ENCODE measurements at regions not wholly inside any gene's neighbourhood (a gene's known extent, or its start where the extent isn't known, plus 50 kb on each side); places are given as distances from the start of the nearest gene placed in this dataset.
A peak's percentile ranks its signal among the peaks of the same experiment; 100 is the strongest.
"Not testable (repeated sequence)": the region's sequence is repeated elsewhere in the genome, so short reads cannot be mapped to it uniquely, and the experiment has no call there.

DNA sequence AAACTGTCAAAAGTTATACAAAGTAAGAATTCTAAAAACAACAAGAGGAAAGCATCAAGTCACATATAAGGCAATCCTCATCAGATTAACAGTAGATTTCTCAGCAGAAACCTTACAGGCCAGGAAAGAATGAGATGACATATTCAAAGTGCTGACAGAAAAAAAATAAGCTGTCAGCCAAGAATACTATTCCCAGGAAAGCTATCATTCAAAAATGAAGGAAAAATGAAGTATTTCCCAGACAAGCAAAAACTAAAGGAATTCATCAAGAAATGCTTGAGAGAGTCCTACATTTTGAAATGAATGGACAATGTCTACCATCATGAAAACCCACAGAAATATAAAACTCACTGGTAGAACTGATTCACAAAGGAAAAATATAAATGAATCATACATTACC is 268.9 kb upstream of the OSR1 start:
- Mint-ChIP-seq H3K9me3 (ENCODE audit: unreplicated experiment) (no peaks in the 10 kb centered on the region), H3K27ac (ENCODE audit: low read depth, unreplicated experiment) (no peak overlapping the region), H3K4me1 (ENCODE audit: insufficient read depth, unreplicated experiment) (peaks cover 5% of the 10 kb centered on the region), H3K4me3 (ENCODE audit: unreplicated experiment) (no peak overlapping the region), H3K27me3 (ENCODE audit: insufficient read depth, unreplicated experiment) (no peaks in the 10 kb centered on the region), H3K36me3 (ENCODE audit: insufficient read depth, unreplicated experiment) (no peaks in the 10 kb centered on the region)
- CTCF ChIA-PET = no interaction called here
- POLR2A ChIA-PET = interaction anchor here (0.6 kb wide), 1 partner anchor 1078 kb away, joined by 3 read pairs; no protein-coding TSS in a partner anchor
- intact Hi-C loops (cut with micrococcal nuclease) = no loop called here
- no TSS peak for BruUV-seq (replicated peaks)
- no peak for TF ChIP-seq CTCF (IDR thresholded peaks at IDR 0.05; ENCODE audit: unreplicated experiment)
- DNase-seq (ENCODE audit: unreplicated experiment) = no peak

DNA sequence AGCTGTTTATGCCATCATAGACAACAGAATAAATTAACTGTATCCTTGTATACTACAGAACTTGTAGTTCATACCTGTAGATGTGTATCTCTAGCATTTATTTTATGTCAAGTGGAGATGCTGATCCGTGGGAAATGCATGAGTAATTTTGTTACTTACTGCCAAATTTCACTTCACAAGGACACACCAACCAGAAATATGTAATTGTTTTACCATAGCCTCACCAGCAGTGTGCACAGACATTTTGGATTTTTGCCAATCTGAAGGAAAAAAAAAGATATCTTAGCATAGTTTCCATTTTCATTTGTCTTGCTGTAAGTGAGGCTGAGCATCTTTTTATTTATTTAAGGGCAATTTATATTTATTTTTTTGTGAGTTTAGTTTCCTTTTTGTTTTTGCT is 265.1 kb upstream of the OSR1 start:
- CTCF ChIA-PET = interaction anchor here (1.1 kb wide), 1 partner anchor 263 kb away, joined by 3 read pairs; no protein-coding TSS in a partner anchor
- POLR2A ChIA-PET = interaction anchor here (0.9 to 2.0 kb wide), 3 partner anchors 26 to 84 kb away, joined by 3 to 6 read pairs (median 4); no protein-coding TSS in a partner anchor
- H3K9me3 Mint-ChIP-seq (ENCODE audit: unreplicated experiment) = no peaks in the 10 kb centered on the region

DNA sequence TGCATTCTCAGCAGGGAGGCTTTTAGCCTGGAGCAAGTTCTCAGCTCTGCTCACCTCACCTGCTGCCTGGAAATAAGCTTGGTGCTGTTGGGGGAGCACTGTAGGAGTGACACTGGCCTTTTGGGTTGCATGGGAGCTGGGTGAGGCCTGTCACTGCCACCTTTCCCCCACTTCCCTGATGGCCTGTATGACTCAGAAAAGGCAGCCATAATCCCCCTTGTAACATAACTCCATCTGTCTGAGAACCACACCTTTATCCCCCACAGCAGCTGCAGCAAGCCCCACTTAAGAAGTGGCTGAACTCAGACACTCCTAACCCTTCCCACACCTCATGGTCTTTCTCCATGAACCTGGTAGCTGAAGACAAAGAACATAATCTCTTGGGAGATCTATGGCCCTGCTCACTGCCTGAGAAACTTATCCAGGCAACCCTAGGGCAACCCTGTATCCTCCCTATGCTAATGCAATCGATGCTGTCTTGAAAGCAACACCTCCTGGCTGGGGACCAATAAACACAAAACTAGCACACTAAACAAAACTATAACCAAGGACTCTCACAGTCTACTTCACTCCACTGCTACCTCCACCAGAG is 258.9 kb upstream of the OSR1 start:
- ChIA-PET POLR2A (no interaction called here), CTCF (no interaction called here)
- peak; percentile 35 for DNase-seq (ENCODE audit: unreplicated experiment)
- Mint-ChIP-seq H3K36me3 (ENCODE audit: insufficient read depth, unreplicated experiment) (no peaks in the 10 kb centered on the region), H3K4me1 (ENCODE audit: insufficient read depth, unreplicated experiment) (peaks cover 8% of the 10 kb centered on the region), H3K27me3 (ENCODE audit: insufficient read depth, unreplicated experiment) (no peaks in the 10 kb centered on the region), H3K27ac (ENCODE audit: low read depth, unreplicated experiment) (no peak overlapping the region), H3K4me3 (ENCODE audit: unreplicated experiment) (no peak overlapping the region), H3K9me3 (ENCODE audit: unreplicated experiment) (peaks cover 13% of the 10 kb centered on the region)
- no TSS peak for BruUV-seq (replicated peaks)
- intact Hi-C loops (cut with micrococcal nuclease) = no loop called here
- no peak for TF ChIP-seq CTCF (IDR thresholded peaks at IDR 0.05; ENCODE audit: unreplicated experiment)

More for the DNA sequence above, 265.1 kb upstream of the OSR1 start:
- Mint-ChIP-seq H3K4me3 (ENCODE audit: unreplicated experiment) (no peak overlapping the region), H3K36me3 (ENCODE audit: insufficient read depth, unreplicated experiment) (no peaks in the 10 kb centered on the region), H3K27me3 (ENCODE audit: insufficient read depth, unreplicated experiment) (no peaks in the 10 kb centered on the region), H3K4me1 (ENCODE audit: insufficient read depth, unreplicated experiment) (no peaks in the 10 kb centered on the region), H3K27ac (ENCODE audit: low read depth, unreplicated experiment) (no peak overlapping the region)
- BruUV-seq (replicated peaks) = no TSS peak
- intact Hi-C loops (cut with micrococcal nuclease) = no loop called here
- TF ChIP-seq CTCF (IDR thresholded peaks at IDR 0.05; ENCODE audit: unreplicated experiment) = no peak
- DNase-seq (ENCODE audit: unreplicated experiment) = peak; percentile 81

GRCh38 chr2:19615402-19615801 is 257.0 kb upstream of the OSR1 start:
- H3K36me3 Mint-ChIP-seq (ENCODE audit: insufficient read depth, unreplicated experiment); POLR2A ChIA-PET; BruUV-seq (replicated peaks); H3K4me3 Mint-ChIP-seq (ENCODE audit: unreplicated experiment); H3K27me3 Mint-ChIP-seq (ENCODE audit: insufficient read depth, unreplicated experiment); H3K27ac Mint-ChIP-seq (ENCODE audit: low read depth, unreplicated experiment); intact Hi-C loops (cut with micrococcal nuclease); DNase-seq (ENCODE audit: unreplicated experiment): not testable (repeated sequence)
- CTCF ChIA-PET = interaction anchor here (1.0 kb wide), 1 partner anchor 245 kb away, joined by 4 read pairs; no protein-coding TSS in a partner anchor
- peaks cover 13% of the 10 kb centered on the region for H3K9me3 Mint-ChIP-seq (ENCODE audit: unreplicated experiment)
- peaks cover 18% of the 10 kb centered on the region for H3K4me1 Mint-ChIP-seq (ENCODE audit: insufficient read depth, unreplicated experiment)

- no peaks in the 10 kb centered on the region for H3K27me3 Mint-ChIP-seq (ENCODE audit: insufficient read depth, unreplicated experiment)
- DNase-seq (ENCODE audit: unreplicated experiment) = no peak
- peaks cover 13% of the 10 kb centered on the region for H3K9me3 Mint-ChIP-seq (ENCODE audit: unreplicated experiment)
- no peak overlapping the region for H3K27ac Mint-ChIP-seq (ENCODE audit: low read depth, unreplicated experiment)
- POLR2A ChIA-PET = no interaction called here
- CTCF ChIA-PET = no interaction called here
- peaks cover 18% of the 10 kb centered on the region for H3K4me1 Mint-ChIP-seq (ENCODE audit: insufficient read depth, unreplicated experiment)
- intact Hi-C loops (cut with micrococcal nuclease) = no loop called here
- no TSS peak for BruUV-seq (replicated peaks)
- no peak for TF ChIP-seq CTCF (IDR thresholded peaks at IDR 0.05; ENCODE audit: unreplicated experiment)
- H3K36me3 Mint-ChIP-seq (ENCODE audit: insufficient read depth, unreplicated experiment) = no peaks in the 10 kb centered on the region
- H3K4me3 Mint-ChIP-seq (ENCODE audit: unreplicated experiment) = no peak overlapping the region
Observed at GRCh38 chr2:19614066-19614465, 255.6 kb upstream of the OSR1 start.
